NCI-H1092 treated with DMSO at 0.1 percent for 48 hours (cell line): ENCODE measurements at regions not wholly inside any gene's neighbourhood (a gene's known extent, or its start where the extent isn't known, plus 50 kb on each side); places are given as distances from the start of the nearest gene placed in this dataset.

ENCODE experiments used
- DNase-seq: peaks from one replicate; lab custom pipeline; 2025; lab: John Stamatoyannopoulos, UW

DNA sequence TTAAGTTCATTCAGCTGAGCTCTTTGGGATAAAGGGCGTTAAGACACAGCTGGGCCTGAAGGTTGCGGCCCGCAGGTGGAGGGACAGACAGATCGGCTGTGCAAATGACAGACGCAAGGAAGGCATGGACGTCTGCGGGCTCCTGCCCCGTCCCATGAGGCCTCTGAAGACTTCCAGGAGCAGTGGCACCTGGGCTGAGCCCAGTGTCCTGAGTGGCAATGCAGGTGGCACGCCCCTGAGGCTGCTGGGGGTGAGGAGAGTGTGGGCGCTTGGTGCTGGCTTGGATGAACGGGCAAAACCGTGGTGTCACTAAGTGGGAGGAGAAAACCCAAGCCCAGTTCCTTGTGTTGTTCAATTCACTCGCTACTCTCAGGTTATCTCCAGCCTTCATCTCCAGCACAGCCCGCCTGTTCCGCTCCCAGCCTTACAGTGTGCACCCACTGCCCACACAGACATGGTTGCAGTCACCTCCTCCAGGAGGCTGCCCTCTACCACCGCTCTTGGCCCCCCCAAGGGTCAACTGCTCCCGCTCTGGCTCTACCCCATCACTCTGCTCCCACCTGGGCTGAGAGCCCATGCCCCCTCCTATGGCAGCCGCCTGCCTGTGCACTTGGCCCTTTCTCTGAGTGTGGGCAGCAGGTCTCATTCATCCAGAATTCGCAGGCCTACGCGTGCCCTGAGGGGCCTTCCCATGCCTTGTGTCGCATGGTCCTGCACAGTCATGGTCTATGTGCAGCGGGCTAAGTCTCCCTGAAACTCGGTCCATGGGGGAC is 50.3 kb downstream of the PTGR3 start:
- DNase-seq, result no peak

DNA sequence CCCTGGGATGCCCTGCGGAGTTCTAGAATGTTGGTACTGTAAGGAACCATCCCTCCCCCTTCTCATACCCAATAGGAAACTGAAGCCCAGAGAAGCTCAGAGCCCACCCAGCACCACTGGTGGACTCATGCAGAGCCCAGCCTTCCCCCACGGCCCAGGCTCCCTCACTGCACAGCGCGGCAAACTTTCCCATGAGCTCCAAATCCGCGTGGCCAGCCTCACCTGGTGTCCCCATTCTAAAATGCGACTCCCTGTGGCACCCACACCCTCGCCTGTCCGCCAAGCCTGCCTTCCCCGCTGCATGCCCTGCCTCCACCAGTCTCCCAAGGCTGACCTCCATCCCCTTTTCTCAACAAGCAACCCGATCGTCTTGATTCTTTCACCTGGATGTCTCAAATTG is 51.1 kb downstream of the PTGR3 start:
- no peak for DNase-seq

DNA sequence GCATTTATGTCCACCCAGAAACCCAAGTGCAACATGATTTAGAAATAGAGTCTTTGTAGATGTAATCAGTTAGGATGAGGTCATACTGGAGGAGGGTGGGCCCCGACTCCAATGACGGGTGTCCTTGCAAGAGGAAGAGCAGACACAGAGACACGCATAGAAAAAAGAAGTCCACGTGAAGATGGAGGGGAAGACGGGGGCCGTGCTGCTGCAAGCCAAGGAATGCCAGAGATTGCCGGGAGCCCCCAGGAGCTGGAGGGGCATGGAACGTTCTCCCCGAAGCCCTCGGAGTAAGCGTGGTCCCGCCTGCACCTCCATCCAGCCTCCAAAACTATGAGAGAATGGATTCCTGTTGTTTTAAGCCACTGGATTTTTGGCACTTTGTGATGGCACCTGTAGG is 51.6 kb downstream of the PTGR3 start:
- DNase-seq, result no peak

DNA sequence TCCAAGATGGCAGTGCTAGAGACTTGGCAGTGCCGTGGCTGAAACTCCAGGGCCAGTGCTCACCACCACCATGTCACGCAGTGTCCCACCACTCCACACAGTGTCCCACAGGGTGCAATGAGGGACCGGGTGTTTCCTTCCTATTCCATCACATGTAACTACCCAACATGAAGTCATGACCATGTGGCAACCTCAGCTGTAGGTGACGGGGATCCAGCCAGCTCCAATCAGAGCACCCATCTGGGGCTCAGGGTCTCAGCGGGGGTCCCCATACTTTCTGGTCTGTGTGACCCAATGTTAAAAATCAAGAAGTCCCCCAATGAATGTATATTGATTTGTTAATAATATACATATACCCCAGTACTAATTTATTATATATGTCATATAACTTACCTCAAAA is 52.1 kb downstream of the PTGR3 start:
- DNase-seq, result no peak

DNA sequence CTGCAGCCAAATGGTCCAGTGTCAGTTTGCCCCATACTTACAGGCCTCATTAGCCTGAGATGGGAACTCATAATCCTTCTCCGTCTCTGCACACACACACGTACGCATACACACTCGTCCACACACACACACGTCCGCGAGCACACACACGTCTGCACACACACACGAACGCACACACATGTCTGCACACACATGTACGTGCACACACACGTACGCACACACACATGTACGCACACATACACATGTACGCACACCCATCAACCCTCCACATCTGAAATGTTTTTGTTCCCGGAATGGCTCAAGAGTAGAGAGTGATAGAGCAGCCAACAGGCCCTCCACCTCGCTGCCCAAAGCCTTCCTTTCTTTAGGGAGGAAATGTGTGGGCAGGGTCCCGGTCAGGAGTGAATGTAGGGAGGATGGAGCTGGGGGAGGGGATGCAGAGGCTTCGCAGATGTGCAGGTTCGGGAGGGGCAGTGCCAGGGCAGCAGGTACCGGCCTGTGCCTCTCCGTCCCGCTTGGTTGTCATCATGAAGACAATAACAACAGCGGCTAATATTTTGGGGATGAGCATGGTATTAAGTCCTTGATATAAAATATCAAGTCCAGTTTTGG is 52.7 kb downstream of the PTGR3 start:
- DNase-seq, result no peak

DNA sequence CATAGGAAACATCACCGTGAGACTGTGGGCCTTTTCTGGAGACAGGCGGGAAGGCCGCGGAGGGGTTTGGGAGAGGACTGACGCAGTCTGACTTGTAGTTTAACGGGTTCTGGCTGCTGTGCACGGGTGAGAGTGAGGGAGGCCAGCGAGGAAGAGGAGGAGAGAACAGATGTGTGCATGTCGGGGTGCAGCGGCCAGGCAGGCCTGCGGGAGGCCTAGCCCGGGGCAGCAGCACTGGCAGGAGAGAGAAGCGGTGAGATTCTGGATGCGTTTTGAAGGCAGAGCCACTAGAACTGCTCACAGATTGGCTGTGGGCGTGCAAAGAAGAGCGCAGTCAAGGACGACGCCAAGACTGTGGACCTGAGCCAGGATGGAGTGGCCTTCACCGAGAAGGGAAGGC is 53.9 kb downstream of the PTGR3 start:
- no peak for DNase-seq

DNA sequence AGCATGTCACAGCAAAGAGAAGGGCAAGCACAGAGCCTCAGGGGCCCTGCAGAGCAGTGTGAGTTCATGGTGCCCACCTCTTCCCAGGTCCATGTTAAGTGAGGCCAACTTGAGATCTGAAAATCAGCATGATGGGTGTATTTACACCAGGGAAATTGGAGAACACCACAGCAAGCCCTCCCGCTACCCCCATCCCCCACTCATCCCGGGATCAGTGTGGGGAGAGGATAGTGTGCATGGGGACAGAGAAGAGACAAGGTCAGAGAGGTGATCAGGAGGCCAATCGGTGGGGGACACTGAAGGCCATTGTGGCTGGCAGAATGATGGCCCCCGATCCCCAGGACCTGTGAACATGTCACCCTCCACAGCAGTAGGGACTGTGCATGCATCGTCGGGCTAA is 54.7 kb downstream of the PTGR3 start:
- DNase-seq, result no peak

DNA sequence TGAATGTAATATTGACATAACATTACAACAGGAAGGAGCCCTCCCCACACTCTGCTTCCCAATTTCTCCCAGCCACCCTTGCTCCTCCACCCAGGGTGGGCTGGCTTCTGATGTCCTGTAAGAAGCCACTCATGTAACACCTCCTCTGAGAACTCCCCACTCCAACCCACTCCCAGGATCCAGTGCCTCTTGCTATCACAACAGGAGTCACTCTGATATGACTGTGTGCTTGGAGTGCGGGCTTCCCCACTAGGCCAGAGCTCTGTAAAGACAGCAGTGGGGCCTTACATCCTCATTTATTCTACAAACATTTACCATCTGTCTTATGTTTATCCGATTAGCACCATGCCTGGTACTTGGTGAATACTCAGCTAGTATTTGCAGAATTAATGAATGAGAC is 65.1 kb downstream of the PTGR3 start:
- DNase-seq, result no peak

DNA sequence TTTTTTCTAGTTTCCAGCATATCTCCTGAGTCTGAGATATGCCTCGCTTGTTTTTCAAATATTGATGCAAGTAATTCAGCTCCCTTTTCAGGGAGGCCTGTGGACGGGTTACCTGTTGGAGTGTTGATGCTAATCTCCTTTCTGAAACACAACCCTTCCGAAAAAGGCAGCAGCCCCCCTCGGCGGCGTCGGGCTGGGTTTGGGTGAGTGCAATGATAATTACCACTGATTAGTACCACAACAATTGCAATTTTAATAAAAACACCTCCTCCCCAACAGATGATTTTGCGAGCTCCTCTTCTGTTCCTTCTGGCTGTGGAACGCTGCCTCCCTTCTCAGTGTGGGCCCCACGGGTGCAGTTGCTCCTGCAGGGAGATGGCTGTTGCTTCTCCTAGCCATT is 66.3 kb downstream of the PTGR3 start:
- no peak for DNase-seq

DNA sequence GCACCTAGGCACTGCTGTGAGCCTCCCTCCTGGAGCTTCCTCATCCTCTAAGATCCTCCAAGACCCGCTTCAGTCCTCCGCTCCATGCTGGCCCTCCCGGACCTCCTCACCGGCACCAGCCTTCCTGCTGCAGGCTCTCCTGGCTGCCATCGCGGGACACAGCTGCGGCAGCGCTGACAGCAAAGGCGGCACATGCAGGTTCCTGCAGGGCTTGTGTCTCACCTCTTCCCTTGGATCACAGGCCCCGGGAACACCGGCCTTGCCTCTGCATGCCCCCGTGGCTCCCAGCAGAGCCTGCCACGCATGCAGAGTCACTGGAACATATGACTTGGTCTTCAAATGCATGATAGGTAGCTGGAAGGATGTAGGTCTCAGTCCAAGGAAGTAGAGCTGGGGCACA is 67.2 kb downstream of the PTGR3 start:
- DNase-seq, result no peak

DNA sequence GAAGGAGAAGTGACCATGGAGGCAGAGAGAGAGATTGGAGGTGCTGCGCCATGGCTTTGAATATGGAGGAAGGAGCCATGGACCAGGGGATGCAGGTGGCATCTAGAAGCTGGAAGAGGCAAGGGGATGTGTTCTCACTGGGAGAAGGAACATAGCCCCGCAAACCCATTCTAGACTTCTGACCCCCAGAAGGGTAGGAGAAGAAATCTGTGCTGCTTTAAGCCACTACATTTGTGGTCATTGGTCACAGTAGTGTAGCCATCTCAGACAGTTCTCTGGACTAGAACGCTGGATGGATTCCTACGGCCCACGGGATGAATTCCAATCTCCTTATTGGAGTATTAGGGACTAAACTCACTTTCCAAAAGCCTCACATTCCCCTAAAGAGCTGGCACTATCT is 67.8 kb downstream of the PTGR3 start:
- DNase-seq, result no peak

DNA sequence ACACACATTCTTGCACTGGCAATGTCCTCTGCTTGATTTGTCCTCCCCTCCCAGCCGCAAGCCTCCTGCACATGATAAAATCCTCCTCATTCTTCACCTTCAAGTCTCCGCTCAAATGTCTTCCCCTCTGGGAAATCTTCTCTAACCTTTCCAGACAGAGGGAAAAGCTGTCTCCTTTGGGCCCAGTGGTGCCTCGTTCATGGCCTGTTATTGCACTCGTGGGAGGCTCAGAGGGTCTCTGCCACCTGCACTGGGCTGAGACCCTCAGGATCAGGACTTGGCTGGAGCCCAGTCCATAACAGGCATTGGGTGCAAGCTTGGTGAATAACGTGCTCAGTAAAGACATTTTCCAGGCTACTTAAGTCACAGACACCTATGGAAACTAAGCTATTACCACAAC is 68.6 kb downstream of the PTGR3 start:
- no peak for DNase-seq

DNA sequence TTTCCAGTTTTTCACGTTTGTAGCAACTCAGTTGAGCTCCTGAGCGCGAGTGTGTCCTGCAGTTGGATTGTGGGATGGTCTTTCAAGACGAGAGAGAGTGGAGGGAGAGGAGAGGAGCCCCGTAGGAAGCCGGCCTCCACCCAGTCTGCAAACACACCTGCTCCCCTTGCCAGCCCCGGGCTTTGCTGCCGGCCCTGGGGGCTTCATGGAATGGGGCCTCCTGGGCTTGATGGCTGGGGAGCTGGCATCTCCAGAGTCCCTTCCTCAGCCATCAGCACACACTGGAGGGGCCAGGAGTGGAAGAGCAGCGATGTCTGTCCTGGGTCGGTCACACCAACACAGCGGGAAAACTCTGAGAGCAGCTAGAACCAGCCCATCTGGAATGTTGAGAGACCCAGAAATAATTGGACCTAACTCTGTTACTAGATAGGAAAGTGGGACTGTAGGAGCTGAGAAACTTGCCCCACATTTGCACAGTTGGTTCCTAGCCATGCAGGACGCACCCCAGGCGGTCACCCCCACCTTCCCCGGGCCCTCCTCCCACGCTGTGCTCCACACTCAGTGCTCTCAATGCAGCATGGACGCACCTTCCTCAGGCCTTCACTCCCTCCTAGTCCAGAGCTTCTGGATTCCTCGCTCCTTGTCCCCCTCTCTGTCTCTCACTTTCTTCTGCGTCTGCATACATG is 69.6 kb downstream of the PTGR3 start:
- DNase-seq, result no peak

DNA sequence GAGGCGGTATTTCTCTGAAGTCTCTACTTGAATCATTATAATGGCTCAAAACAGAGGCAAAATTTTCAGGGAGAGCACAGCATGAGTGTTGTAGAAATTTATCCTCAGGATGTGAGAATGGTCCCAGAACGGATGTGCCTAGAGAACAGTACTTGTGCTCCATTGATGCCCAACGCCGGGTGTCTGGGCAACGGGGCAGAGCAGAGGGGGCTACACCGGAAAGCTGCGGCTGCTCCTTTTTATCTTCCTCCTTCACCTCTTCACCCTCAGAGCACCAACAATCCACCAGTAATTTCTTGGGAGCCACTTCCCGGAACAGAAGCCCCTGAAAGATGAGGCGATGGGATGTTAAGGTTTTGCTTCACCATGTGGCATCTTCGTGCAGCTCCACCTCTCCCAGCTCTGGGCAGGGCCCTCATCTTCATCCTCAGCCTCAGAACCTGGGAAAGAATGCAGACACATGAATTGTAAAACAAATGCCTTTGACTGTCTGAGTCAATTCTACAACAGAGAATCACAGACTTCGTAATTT is 71.5 kb downstream of the PTGR3 start:
- DNase-seq, result no peak

DNA sequence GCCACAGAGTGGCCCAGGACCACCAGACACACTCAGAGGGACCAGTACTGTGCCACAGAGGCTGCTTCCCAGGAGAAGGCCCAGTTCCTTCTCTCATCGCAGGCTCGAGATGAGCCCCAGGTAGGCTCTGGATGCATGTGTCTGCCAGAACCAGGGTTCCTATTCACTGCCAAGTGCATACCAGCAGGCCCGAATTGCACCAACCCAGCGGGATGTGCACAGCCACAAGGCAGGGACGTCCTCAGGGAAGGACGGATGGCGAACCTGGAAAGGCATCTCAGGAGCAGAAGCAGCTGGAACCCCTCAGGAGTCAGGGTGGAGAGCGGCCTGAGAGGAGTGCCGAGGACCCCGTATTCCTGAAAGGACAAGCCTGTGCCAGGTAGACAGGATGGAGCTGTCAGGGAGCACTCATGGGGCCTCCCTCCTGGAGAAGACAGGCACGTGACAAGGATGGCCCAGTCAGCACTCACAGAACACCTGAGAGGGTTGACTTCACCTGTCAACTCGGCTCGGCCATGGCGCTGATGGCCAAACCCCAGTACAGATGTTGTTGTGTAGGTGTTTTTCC is 73.7 kb downstream of the PTGR3 start:
- no peak for DNase-seq

DNA sequence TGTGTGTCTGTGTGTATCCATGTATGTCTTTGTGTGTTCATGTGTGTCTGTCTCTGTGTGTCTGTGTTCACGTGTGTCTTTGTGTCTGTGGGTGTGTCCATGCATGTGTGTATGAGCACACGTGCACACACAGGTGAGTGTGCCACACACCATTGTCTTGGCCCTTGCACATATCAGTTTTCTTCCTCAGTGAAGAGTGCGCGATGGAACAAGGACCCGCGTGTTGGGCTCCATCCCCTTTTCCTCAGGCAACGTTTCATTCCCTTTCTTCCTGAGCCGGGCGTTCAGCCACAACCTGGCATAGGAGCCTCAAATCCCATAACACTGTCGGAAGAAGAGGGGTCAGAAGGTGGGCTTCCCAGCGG is 74.3 kb downstream of the PTGR3 start:
- no peak for DNase-seq

DNA sequence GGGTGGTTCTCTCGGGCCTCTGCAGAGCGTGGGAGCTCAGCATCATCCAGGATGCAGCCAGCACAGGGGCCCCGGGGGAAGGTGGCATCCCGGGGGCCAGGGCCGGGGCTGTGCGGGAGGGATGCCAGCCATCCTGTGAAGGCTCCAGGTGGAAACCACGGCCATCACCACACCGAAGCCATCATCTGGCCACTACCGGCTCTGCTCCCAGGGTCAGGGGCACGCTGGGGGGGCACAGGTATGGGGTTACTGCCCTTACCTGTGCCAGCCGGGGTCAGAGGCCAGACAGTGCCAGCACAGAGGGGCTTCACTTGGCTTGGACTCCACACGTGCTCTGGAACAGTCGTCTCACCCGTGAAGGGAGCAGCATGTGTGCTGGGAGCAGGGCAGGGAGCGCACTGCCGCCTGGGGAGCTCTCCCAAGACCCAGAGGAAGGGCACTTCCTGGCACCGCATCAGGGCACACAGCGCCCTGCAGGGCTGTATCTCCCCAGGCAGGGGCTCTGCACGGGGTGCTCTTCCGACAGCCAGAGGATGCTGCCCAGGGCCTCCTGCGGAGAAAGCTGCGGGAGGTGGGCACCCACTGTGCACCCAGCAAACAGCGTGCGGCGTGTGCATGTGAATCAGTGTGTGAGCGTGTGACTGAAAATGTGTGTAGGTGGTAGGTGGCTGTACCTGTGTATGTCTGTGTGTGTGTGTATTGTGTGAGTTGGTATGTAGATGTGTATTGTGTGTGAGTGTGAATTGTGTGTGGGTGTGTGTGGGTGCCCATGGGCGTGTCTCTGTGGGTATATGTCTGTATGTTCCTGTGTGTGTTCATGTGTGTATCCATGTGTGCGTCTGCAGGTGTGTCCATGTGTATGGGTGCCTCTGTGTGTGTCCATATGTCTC is 75.0 kb downstream of the PTGR3 start:
- no peak for DNase-seq

DNA sequence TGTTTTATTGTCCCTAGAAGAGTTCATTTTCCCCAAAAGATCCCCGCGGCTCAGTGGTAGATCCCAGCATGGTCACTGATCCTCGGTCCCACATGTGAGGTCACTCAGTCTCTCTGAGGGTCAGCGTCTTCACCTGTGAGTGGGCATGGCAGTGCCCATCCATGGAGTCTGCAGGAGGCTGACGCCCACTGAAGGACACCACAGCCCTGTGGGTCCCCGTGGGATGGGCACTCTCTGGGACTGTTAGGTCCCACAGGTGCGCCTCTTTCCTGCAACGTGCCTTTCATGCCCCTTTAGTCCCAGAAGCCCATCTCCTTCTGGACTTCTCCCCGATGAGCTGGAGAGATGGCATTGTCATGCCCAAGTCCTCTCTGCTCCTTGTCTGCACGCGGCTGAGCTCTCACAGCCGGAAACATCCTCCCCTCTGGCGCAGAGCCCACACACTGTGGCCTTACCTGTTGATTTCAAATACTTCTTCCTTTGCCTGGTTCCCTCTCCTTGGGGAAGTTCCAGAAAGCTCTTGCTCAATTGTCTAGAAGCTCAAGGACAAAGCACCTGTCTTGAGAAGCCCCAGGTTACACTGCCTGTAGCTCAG is 75.9 kb downstream of the PTGR3 start:
- no peak for DNase-seq

DNA sequence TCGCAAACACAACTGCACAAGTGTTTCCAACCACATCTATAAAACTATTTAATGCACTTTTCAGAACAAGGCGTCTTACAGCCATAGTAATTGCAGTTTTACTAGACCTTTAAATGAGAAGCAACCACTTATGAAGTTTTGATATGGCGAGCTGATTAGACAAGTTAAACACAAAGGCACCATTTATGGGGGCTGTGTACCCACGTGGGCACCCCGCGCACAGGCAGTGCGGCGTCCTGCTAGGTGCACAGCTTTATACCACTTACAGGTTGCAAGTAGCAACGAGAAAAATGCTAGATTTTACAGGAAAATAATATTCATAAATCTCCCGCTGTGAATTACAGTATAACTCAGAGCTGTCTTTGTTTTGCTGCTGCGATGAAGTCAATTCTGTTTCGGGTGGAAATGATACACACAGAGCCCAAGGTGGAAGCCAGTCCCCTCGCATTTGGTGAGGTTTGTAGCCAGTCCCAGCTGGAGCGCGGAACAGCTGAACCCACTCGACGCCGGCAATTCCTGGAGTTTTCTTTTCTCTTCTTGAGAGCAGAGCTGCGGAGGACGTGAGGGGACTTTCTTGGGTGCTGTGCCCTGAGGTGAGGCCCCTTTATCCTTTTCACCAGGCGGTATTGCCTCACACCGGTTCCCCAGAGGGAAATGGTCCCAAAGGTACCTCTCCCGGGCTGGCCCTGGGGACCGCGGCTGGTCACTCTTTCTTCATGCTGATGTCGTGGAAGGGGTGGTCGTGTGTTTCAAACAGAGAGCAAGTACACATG is 76.7 kb downstream of the PTGR3 start:
- no peak for DNase-seq

DNA sequence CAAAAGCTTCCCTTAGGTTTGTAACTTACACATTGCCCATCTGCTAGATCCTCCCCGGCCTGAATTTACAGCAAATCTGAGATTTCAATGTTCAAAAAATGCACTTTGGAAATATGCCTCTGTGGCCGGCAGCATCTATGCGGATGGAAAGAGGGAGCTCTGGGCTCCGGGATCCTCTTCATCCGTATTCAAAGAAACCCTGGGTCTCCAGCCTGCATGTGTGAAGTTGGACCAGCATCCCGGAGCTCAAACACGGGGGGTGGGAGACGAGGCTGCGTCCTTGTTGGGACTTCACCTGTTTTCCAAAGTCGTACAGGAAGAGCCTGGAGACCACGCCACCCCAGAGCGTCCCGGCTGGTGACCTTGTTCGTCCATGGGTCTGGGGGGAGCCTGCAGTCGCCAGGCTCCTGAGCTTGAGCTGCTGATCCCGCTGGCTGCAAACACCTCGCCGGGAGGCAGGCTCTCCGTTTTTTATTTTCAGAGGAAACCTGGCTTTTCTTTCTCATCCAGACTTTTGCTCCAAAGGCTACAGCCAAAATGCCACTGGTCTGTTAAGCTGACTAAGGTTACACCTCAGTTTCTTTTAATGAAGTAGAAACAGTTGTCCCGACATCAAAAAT is 77.4 kb downstream of the PTGR3 start:
- DNase-seq, result no peak
